H1 (cell line): ENCODE measurements at regions not wholly inside any gene's neighbourhood (a gene's known extent, or its start where the extent isn't known, plus 50 kb on each side); places are given as distances from the start of the nearest gene placed in this dataset.

ENCODE experiments used
- CTCF ChIA-PET: fragments of 300-600 bp; sonication (Branson Sonifier 250); formaldehyde crosslinking; loops from one replicate; lab custom pipeline; 2021; ENCODE audit not compliant: partially characterized antibody; lab: Charles Lee
- POLR2A ChIA-PET: fragments of 300-600 bp; sonication (Branson Sonifier 250); formaldehyde crosslinking; loops from one replicate; lab custom pipeline; 2021; ENCODE audit warnings: inconsistent platforms; ENCODE audit not compliant: partially characterized antibody; lab: Charles Lee
- DNase-seq, 2 experiments: peaks; one replicate each; pipeline versions ENCODE4 v3.0.0 to v3.0.0-alpha.2; 2010 to 2022; ENCODE audit warnings: low spot score in 2 of 2, low read depth in 1 of 2, mixed read lengths in 1 of 2
- FAIRE-seq: peaks from 2 replicates; lab custom pipeline; 2011; peaks lifted over from hg19 to GRCh38; lab: Jason Lieb, UNC
- H2AFZ ChIP-seq: 2 replicates; pipeline ENCODE4 v1.8.1; 2012; ENCODE audit warnings: low read length, inconsistent platforms
- H2AK5ac ChIP-seq: 2 replicates; pipeline ENCODE4 v1.6.1; 2013; ENCODE audit warnings: low read depth, low read length
- H2BK120ac ChIP-seq: replicated peaks from 2 replicates; pipeline ENCODE3; 2013; ENCODE audit warnings: low read depth, low read length, inconsistent platforms
- H2BK12ac ChIP-seq: 2 replicates; pipeline ENCODE4 v1.6.1; 2013; ENCODE audit warnings: low read depth, low read length
- H2BK15ac ChIP-seq: 2 replicates; pipeline ENCODE4 v1.6.1; 2013; ENCODE audit warnings: low read length
- H2BK20ac ChIP-seq: 2 replicates; pipeline ENCODE4 v1.6.1; 2013; ENCODE audit warnings: low read length
- H2BK5ac ChIP-seq: 2 replicates; pipeline ENCODE4 v1.6.1; 2013; ENCODE audit warnings: low read depth, low read length
- H3K14ac ChIP-seq: 2 replicates; pipeline ENCODE4 v1.6.1; 2013; ENCODE audit warnings: inconsistent platforms; ENCODE audit not compliant: insufficient read length
- H3K18ac ChIP-seq: 2 replicates; pipeline ENCODE4 v1.6.1; 2013; ENCODE audit warnings: low read length; ENCODE audit errors: extremely low read depth
- H3K23ac ChIP-seq: 2 replicates; pipeline ENCODE4 v1.6.1; 2013; ENCODE audit warnings: inconsistent platforms; ENCODE audit not compliant: insufficient read length
- H3K23me2 ChIP-seq: 2 replicates; pipeline ENCODE4 v1.6.1; 2013; ENCODE audit warnings: low read depth, low read length
- H3K27ac ChIP-seq: 2 replicates; pipeline ENCODE4 v1.6.1; 2011; ENCODE audit warnings: low read depth, low read length, inconsistent platforms
- H3K27me3 ChIP-seq, 4 experiments: replicated peaks in 1 of 4; 1 replicate in 1 of 4; 2 replicates in 3 of 4; pipeline versions ENCODE4 v1.6.1 to v1.8.1; 2011 to 2013; ENCODE audit warnings: low read length in 3 of 4, mild to moderate bottlenecking in 3 of 4, inconsistent platforms in 2 of 4, mixed read lengths in 2 of 4, moderate library complexity in 1 of 4; ENCODE audit not compliant: control insufficient read depth in 3 of 4, insufficient read depth in 3 of 4; ENCODE audit errors: extremely low read depth in 1 of 4
- H3K36me3 ChIP-seq, 4 experiments: 2 replicates each; pipeline versions ENCODE4 v1.6.1 to v1.8.1; 2011 to 2013; ENCODE audit warnings: mild to moderate bottlenecking in 4 of 4, low read length in 3 of 4, moderate library complexity in 2 of 4, control low read depth in 1 of 4, inconsistent platforms in 1 of 4; ENCODE audit not compliant: insufficient read depth in 4 of 4, control insufficient read depth in 2 of 4
- H3K4ac ChIP-seq: replicated peaks from 2 replicates; pipeline ENCODE3; 2013; ENCODE audit warnings: low read length, low read depth, mixed read lengths, inconsistent platforms; ENCODE audit not compliant: insufficient read length
- H3K4me1 ChIP-seq, 4 experiments: replicated peaks in 1 of 4; 1 replicate in 1 of 4; 2 replicates in 3 of 4; pipeline versions ENCODE4 v1.6.1 to v1.8.1; 2011 to 2013; ENCODE audit warnings: low read length in 3 of 4, inconsistent platforms in 2 of 4, mixed read lengths in 1 of 4; ENCODE audit not compliant: insufficient read depth in 4 of 4, control insufficient read depth in 3 of 4
- H3K4me2 ChIP-seq, 2 experiments: 2 replicates each; pipeline versions ENCODE4 v1.6.1 to v1.8.1; 2011 to 2013; ENCODE audit warnings: low read depth in 2 of 2, low read length in 2 of 2, control low read depth in 1 of 2, inconsistent platforms in 1 of 2, mild to moderate bottlenecking in 1 of 2; ENCODE audit not compliant: insufficient read depth in 1 of 2
- H3K4me3 ChIP-seq, 4 experiments: fragments of 200-600, 300-600 bp in 1 of 4; sonication (generic), shearing (Covaris generic), sonication (Bioruptor Twin) in 1 of 4; 2 replicates each; pipeline versions ENCODE4 v1.5.1 to v1.8.1; 2011 to 2016; ENCODE audit warnings: low read length in 4 of 4, low read depth in 3 of 4, control low read depth in 2 of 4, inconsistent platforms in 2 of 4, mild to moderate bottlenecking in 2 of 4, mixed read lengths in 1 of 4, moderate library complexity in 1 of 4; ENCODE audit not compliant: insufficient read depth in 2 of 4; ENCODE audit errors: extremely low read depth in 1 of 4
- H3K56ac ChIP-seq: replicated peaks from 2 replicates; pipeline ENCODE3; 2013; ENCODE audit warnings: low read depth, mild to moderate bottlenecking, mixed read lengths, low read length, inconsistent platforms; ENCODE audit not compliant: insufficient read length
- H3K79me1 ChIP-seq: 2 replicates; pipeline ENCODE4 v1.6.1; 2013; ENCODE audit warnings: low read depth, low read length, control low read depth
- H3K79me2 ChIP-seq, 2 experiments: 2 replicates each; pipeline versions ENCODE4 v1.6.1 to v1.8.1; 2012 to 2013; ENCODE audit warnings: low read length in 2 of 2, mild to moderate bottlenecking in 2 of 2, inconsistent platforms in 1 of 2; ENCODE audit not compliant: insufficient read depth in 2 of 2, control insufficient read depth in 1 of 2
- H3K9ac ChIP-seq, 4 experiments: replicated peaks in 1 of 4; 1 replicate in 1 of 4; 2 replicates in 3 of 4; pipeline versions ENCODE4 v1.6.1 to v1.8.1; 2011 to 2013; ENCODE audit warnings: low read depth in 3 of 4, low read length in 3 of 4, control low read depth in 2 of 4, mild to moderate bottlenecking in 2 of 4, moderate library complexity in 2 of 4, inconsistent platforms in 1 of 4; ENCODE audit errors: extremely low read depth in 1 of 4
- H3K9me3 ChIP-seq, 2 experiments: 2 replicates each; pipeline versions ENCODE4 v1.6.1 to v1.8.1; 2012 to 2013; ENCODE audit warnings: mild to moderate bottlenecking in 2 of 2, moderate library complexity in 2 of 2, control low read depth in 1 of 2, inconsistent platforms in 1 of 2, low read depth in 1 of 2, low read length in 1 of 2, mixed read lengths in 1 of 2; ENCODE audit not compliant: insufficient read depth in 2 of 2
- H4K20me1 ChIP-seq, 2 experiments: replicated peaks in 1 of 2; 2 replicates each; pipeline versions ENCODE3 to v1.8.1; 2011 to 2013; ENCODE audit warnings: inconsistent platforms in 2 of 2, low read length in 2 of 2, mild to moderate bottlenecking in 1 of 2; ENCODE audit not compliant: insufficient read depth in 2 of 2, control insufficient read depth in 1 of 2
- H4K5ac ChIP-seq: 2 replicates; pipeline ENCODE4 v1.6.1; 2013; ENCODE audit warnings: low read length, low read depth, mixed read lengths, inconsistent platforms; ENCODE audit not compliant: insufficient read length
- H4K8ac ChIP-seq: 2 replicates; pipeline ENCODE4 v1.8.0; 2013; ENCODE audit warnings: mild to moderate bottlenecking, moderate library complexity, low read length, inconsistent platforms; ENCODE audit not compliant: insufficient read depth; ENCODE audit errors: extremely low read depth
- H4K91ac ChIP-seq: replicated peaks from 2 replicates; pipeline ENCODE3; 2013; ENCODE audit warnings: low read length, mixed read lengths, inconsistent platforms; ENCODE audit not compliant: insufficient read length
- MAFK ChIP-seq: IDR thresholded peaks from 2 replicates; pipeline ENCODE4 v1.6.1; 2012; ENCODE audit warnings: low read depth, mild to moderate bottlenecking, improper control_type of control experiment, low read length
- POLR2A ChIP-seq, 2 experiments: IDR thresholded peaks; 1 replicate in 1 of 2; 2 replicates in 1 of 2; pipeline ENCODE4 v1.6.1; 2011; ENCODE audit warnings: low read depth in 2 of 2, low read length in 2 of 2, mild to moderate bottlenecking in 2 of 2; ENCODE audit errors: control extremely low read depth in 1 of 2

GRCh38 chr6:76790881-76791280, 672.4 kb downstream of the HTR1B start:
- H3K56ac ChIP-seq = no peak overlapping the region
- H3K23ac ChIP-seq = no peak overlapping the region
- DNase-seq = no peak
- no peak overlapping the region for H3K4ac ChIP-seq
- no peaks in the 10 kb centered on the region for H3K79me2 ChIP-seq
- no peak overlapping the region for H4K8ac ChIP-seq
- H4K20me1 ChIP-seq = no peaks in the 10 kb centered on the region
- H2BK15ac ChIP-seq = no peak overlapping the region
- no peak overlapping the region for H4K5ac ChIP-seq
- no peak for FAIRE-seq
- H3K79me1 ChIP-seq = no peaks in the 10 kb centered on the region
- H3K18ac ChIP-seq = no peak overlapping the region
- H3K4me1 ChIP-seq = no peaks in the 10 kb centered on the region
- H2AFZ ChIP-seq = no peak overlapping the region
- H3K4me3 ChIP-seq = no peak overlapping the region
- no peak overlapping the region for H3K14ac ChIP-seq
- no peak overlapping the region for H2AK5ac ChIP-seq
- H2BK12ac ChIP-seq = no peak overlapping the region
- no peaks in the 10 kb centered on the region for H3K23me2 ChIP-seq
- POLR2A ChIA-PET = no interaction called here
- no peak overlapping the region for H2BK120ac ChIP-seq
- no peaks in the 10 kb centered on the region for H3K36me3 ChIP-seq
- no peak overlapping the region for H3K27ac ChIP-seq
- H3K4me2 ChIP-seq = no peak overlapping the region
- no peak overlapping the region for H2BK20ac ChIP-seq
- H3K9me3 ChIP-seq = 0 out of 4 replicates have a peak, but pooled peaks cover 3% of the 10 kb centered on the region in 2 experiments
- H3K27me3 ChIP-seq = no peaks in the 10 kb centered on the region
- CTCF ChIA-PET = no interaction called here
- no peak overlapping the region for H3K9ac ChIP-seq
- no peak overlapping the region for H2BK5ac ChIP-seq
- TF ChIP-seq MAFK (no peak), POLR2A (IDR thresholded peaks at IDR 0.05; ENCODE audit: control extremely low read depth in 1 of 2, low read depth in 2 of 2, low read length in 2 of 2) (no peak)
- no peak overlapping the region for H4K91ac ChIP-seq
